Common myeloid progenitor, CD34-positive (primary cell): ENCODE measurements at regions not wholly inside any gene's neighbourhood (a gene's known extent, or its start where the extent isn't known, plus 50 kb on each side); places are given as distances from the start of the nearest gene placed in this dataset.

Experiments
- CTCF ChIA-PET: fragments of 350-600 bp; sonication (Branson Sonifier 250); formaldehyde crosslinking; loops from one replicate; lab custom pipeline; 2021; ENCODE audit warnings: antibody characterized with exemption; lab: Charles Lee
- POLR2A ChIA-PET: fragments of 350-600 bp; sonication (Branson Sonifier 250); formaldehyde crosslinking; loops from one replicate; lab custom pipeline; 2021; ENCODE audit warnings: antibody characterized with exemption; lab: Charles Lee
- DNase-seq, 3 donors: peaks; one replicate each; pipeline versions ENCODE4 v3.0.0 to v3.0.0-alpha.2; 2013
- H3K27ac ChIP-seq, 2 experiments: 1 replicate in 1 of 2; 2 replicates in 1 of 2; pipeline ENCODE4 v1.7.0; 2013; ENCODE audit warnings: inconsistent platforms in 2 of 2, low read length in 2 of 2, mild to moderate bottlenecking in 2 of 2, low read depth in 1 of 2, moderate library complexity in 1 of 2; ENCODE audit not compliant: severe bottlenecking in 2 of 2, insufficient read depth in 1 of 2, poor library complexity in 1 of 2
- H3K27me3 ChIP-seq, 5 experiments: replicated peaks in 2 of 5; 1 replicate in 3 of 5; 2 replicates in 2 of 5; pipeline versions ENCODE4 v1.6.1 to v1.7.0; 2013; ENCODE audit warnings: low read length in 4 of 5, mild to moderate bottlenecking in 2 of 5, moderate library complexity in 2 of 5, inconsistent platforms in 1 of 5; ENCODE audit not compliant: insufficient read depth in 5 of 5, control insufficient read depth in 4 of 5
- H3K36me3 ChIP-seq, 4 experiments: 1 replicate in 2 of 4; 2 replicates in 2 of 4; pipeline versions ENCODE4 v1.6.1 to v1.7.0; 2013; ENCODE audit warnings: low read length in 3 of 4, control low read depth in 1 of 4, mild to moderate bottlenecking in 1 of 4; ENCODE audit not compliant: control insufficient read depth in 4 of 4, insufficient read depth in 4 of 4
- H3K4me1 ChIP-seq, 4 experiments: 1 replicate in 3 of 4; 2 replicates in 1 of 4; pipeline versions ENCODE4 v1.6.1 to v1.7.1; 2013; ENCODE audit warnings: low read length in 3 of 4, mild to moderate bottlenecking in 3 of 4, control low read depth in 1 of 4, inconsistent platforms in 1 of 4, moderate library complexity in 1 of 4; ENCODE audit not compliant: control insufficient read depth in 4 of 4, insufficient read depth in 4 of 4; ENCODE audit errors: control extremely low read depth in 1 of 4
- H3K4me3 ChIP-seq, 7 experiments: 1 replicate in 4 of 7; 2 replicates in 3 of 7; pipeline versions ENCODE4 v1.5.1 to v1.7.0; 2013; ENCODE audit warnings: mild to moderate bottlenecking in 7 of 7, low read length in 6 of 7, moderate library complexity in 6 of 7, inconsistent platforms in 2 of 7, low read depth in 2 of 7, control low read depth in 1 of 7; ENCODE audit not compliant: insufficient read depth in 4 of 7, control insufficient read depth in 1 of 7; ENCODE audit errors: extremely low read depth in 1 of 7
- H3K9me3 ChIP-seq, 5 experiments: 1 replicate in 4 of 5; 2 replicates in 1 of 5; pipeline versions ENCODE4 v1.6.1 to v1.7.1; 2013; ENCODE audit warnings: low read length in 4 of 5, mild to moderate bottlenecking in 2 of 5, inconsistent platforms in 1 of 5, low read depth in 1 of 5, moderate library complexity in 1 of 5; ENCODE audit not compliant: control insufficient read depth in 4 of 5, insufficient read depth in 2 of 5; ENCODE audit errors: control extremely low read depth in 1 of 5
- WGBS: methylation state at CpG from one replicate; pipeline ENCODE4 v1.1.5; 2013; ENCODE audit not compliant: insufficient coverage; 5-methylcytosine and 5-hydroxymethylcytosine counted together

DNA sequence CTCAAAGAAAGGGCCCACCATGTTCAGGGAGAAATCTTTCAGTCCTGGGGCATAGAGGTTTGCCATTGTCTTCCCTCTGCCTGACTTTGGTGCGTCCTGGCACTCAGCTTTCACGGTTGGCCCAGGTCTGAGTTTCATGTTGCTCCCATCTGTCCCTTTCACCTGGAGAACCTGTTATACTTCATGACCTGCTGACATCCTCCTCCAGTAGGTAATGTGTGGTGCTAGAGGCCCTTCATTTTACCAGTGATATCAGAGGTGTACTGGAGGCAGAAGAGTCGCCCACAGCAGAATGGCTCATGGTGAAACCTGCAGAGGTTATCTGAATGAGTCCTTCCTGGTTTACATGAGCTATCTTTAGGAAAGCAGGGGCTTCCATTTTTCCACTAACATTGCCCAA, 128.8 kb upstream of the DLX2 start:
- no peaks in the 10 kb centered on the region for H3K9me3 ChIP-seq
- peaks cover 9 to 92% (median 80%) of the 10 kb centered on the region in 4 experiments for H3K4me1 ChIP-seq
- ChIA-PET CTCF (interaction anchor here (0.9 to 3.5 kb wide), 8 partner anchors 9 to 231 kb away, joined by 3 to 16 read pairs (median 5); no protein-coding TSS in a partner anchor), POLR2A (interaction anchor here (0.5 kb wide), 1 partner anchor 1735 kb away, joined by 5 read pairs; no protein-coding TSS in a partner anchor)
- peak overlapping the region in 1 of 7 experiments; percentile 11 for H3K4me3 ChIP-seq
- no peak overlapping the region for H3K27ac ChIP-seq
- no peaks in the 10 kb centered on the region for H3K27me3 ChIP-seq
- no peak for DNase-seq
- WGBS = 100% methylated on average over 1 of the region's 3 CpGs
- no peaks in the 10 kb centered on the region for H3K36me3 ChIP-seq

GRCh38 chr2:172232708-172233396, 130.2 kb upstream of the DLX2 start:
- no peak for DNase-seq
- WGBS = 96% methylated on average over 7 of the region's 9 CpGs
- H3K27me3 ChIP-seq = no peaks in the 10 kb centered on the region
- H3K9me3 ChIP-seq = no peaks in the 10 kb centered on the region
- H3K36me3 ChIP-seq = no peaks in the 10 kb centered on the region
- ChIA-PET POLR2A (no interaction called here), CTCF (interaction anchor here (0.6 to 3.5 kb wide), 7 partner anchors 17 to 240 kb away, joined by 3 to 16 read pairs (median 7); no protein-coding TSS in a partner anchor)
- peaks cover 6 to 82% (median 71%) of the 10 kb centered on the region in 4 experiments for H3K4me1 ChIP-seq
- H3K27ac ChIP-seq = peak overlapping the region in 1 of 2 experiments; percentile 29
- H3K4me3 ChIP-seq = no peak overlapping the region

GRCh38 chr2:172233987-172234715, 131.5 kb upstream of the DLX2 start:
- H3K4me1 ChIP-seq = peaks cover 6 to 69% (median 58%) of the 10 kb centered on the region in 4 experiments
- H3K9me3 ChIP-seq = no peaks in the 10 kb centered on the region
- no peak overlapping the region for H3K27ac ChIP-seq
- H3K4me3 ChIP-seq = peak overlapping the region; percentile 7 to 84 (median 63)
- no peaks in the 10 kb centered on the region for H3K27me3 ChIP-seq
- ChIA-PET CTCF (interaction anchor here (0.9 to 2.4 kb wide), 8 partner anchors 8 to 228 kb away, joined by 3 to 12 read pairs (median 4); no protein-coding TSS in a partner anchor), POLR2A (interaction anchor here (0.6 to 1.2 kb wide), 2 partner anchors 61 to 195 kb away, joined by 3 to 4 read pairs; no protein-coding TSS in a partner anchor)
- H3K36me3 ChIP-seq = no peaks in the 10 kb centered on the region
- 63% methylated on average over 8 of the region's 9 CpGs for WGBS
- DNase-seq = no peak

- Histone ChIP-seq H3K9me3 (no peaks in the 10 kb centered on the region), H3K27me3 (no peaks in the 10 kb centered on the region), H3K4me3 (peak overlapping the region; percentile 50 to 84 (median 68)), H3K36me3 (no peaks in the 10 kb centered on the region), H3K4me1 (peaks cover 3 to 61% (median 49%) of the 10 kb centered on the region in 4 experiments), H3K27ac (peak overlapping the region; percentile 23 to 46)
- ChIA-PET POLR2A (interaction anchor here (0.6 to 1.2 kb wide), 3 partner anchors 19 to 194 kb away, joined by 3 to 4 read pairs (median 3); no protein-coding TSS in a partner anchor), CTCF (interaction anchor here (0.9 to 2.4 kb wide), 9 partner anchors 8 to 227 kb away, joined by 3 to 12 read pairs (median 3); no protein-coding TSS in a partner anchor)
- peak; percentile 45 to 94 (median 88) for DNase-seq
- WGBS = 3% methylated on average over 49 of the region's 65 CpGs
Measured at GRCh38 chr2:172234716-172235691, 132.3 kb upstream of the DLX2 start.

- no peaks in the 10 kb centered on the region for H3K9me3 ChIP-seq
- CTCF ChIA-PET = interaction anchor here (1.3 to 1.9 kb wide), 3 partner anchors 9 to 35 kb away, joined by 3 to 6 read pairs (median 5); no protein-coding TSS in a partner anchor
- WGBS = 100% methylated on average over 4 of the region's 8 CpGs
- no peak overlapping the region for H3K27ac ChIP-seq
- H3K36me3 ChIP-seq = peaks cover 0 to 3% (median 0%) of the 10 kb centered on the region in 4 experiments
- no peaks in the 10 kb centered on the region for H3K27me3 ChIP-seq
- no peak overlapping the region for H3K4me3 ChIP-seq
- no peak for DNase-seq
- POLR2A ChIA-PET = no interaction called here
- peaks cover 3 to 23% (median 18%) of the 10 kb centered on the region in 4 experiments for H3K4me1 ChIP-seq
Measured at GRCh38 chr2:172239944-172240590, 137.4 kb upstream of the DLX2 start.

DNA sequence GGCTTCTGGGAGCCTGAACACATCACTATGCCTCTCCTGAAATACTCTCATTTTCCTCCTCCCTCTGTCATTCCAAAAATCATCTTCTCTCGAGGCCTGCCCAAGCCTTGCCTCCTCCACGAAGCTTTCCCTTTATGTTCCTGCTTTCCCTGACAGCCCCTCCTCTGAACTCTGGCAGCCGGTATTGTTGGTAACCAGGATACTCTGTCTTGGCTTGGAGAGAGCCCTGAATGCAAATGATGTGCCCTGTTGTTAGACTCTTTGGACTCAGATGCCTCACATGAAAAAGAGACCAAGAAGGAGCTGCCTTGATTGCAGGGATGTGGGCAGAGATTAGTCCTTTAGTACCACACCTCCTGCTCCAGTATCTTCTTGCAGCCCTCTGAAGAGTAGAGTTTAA, 138.5 kb upstream of the DLX2 start:
- no peaks in the 10 kb centered on the region for H3K9me3 ChIP-seq
- no peak overlapping the region for H3K4me3 ChIP-seq
- POLR2A ChIA-PET = no interaction called here
- H3K36me3 ChIP-seq = peaks cover 0 to 3% (median 0%) of the 10 kb centered on the region in 4 experiments
- H3K27me3 ChIP-seq = no peaks in the 10 kb centered on the region
- H3K27ac ChIP-seq = no peak overlapping the region
- H3K4me1 ChIP-seq = peaks cover 0 to 13% (median 8%) of the 10 kb centered on the region in 4 experiments
- no peak for DNase-seq
- CTCF ChIA-PET = interaction anchor here (1.3 kb wide), 1 partner anchor 33 kb away, joined by 3 read pairs; no protein-coding TSS in a partner anchor
- 97% methylated on average over 3 of the region's 3 CpGs for WGBS
